ENCODE measurements at regions not wholly inside any gene's neighbourhood (a gene's known extent, or its start where the extent isn't known, plus 50 kb on each side); places are given as distances from the start of the nearest gene placed in this dataset.

- no peak for DNase-seq (ENCODE audit: low read depth)
- H3K4me3 ChIP-seq (ENCODE audit: low read depth, low read length): no peak overlapping the region
- no peak for TF ChIP-seq CTCF (IDR thresholded peaks at IDR 0.05; ENCODE audit: insufficient read depth, low read length)
Observed at GRCh38 chr12:124433879-124434278, 133.5 kb downstream of the NCOR2 start.

GRCh38 chr12:124433147-124433874 lies 134.1 kb downstream of the NCOR2 start:
- H3K4me3 ChIP-seq (ENCODE audit: low read depth, low read length): no peak overlapping the region
- no peak for DNase-seq (ENCODE audit: low read depth)
- TF ChIP-seq CTCF (IDR thresholded peaks at IDR 0.05; ENCODE audit: insufficient read depth, low read length): no peak

- no peak overlapping the region for H3K4me3 ChIP-seq (ENCODE audit: low read depth, low read length)
- DNase-seq (ENCODE audit: low read depth): no peak
- TF ChIP-seq CTCF (IDR thresholded peaks at IDR 0.05; ENCODE audit: insufficient read depth, low read length): no peak
Observed at GRCh38 chr12:124432376-124432775, 135.0 kb downstream of the NCOR2 start.

GRCh38 chr12:124431971-124432370 lies 135.4 kb downstream of the NCOR2 start:
- no peak overlapping the region for H3K4me3 ChIP-seq (ENCODE audit: low read depth, low read length)

GRCh38 chr12:124430491-124430890 lies 135.6 kb downstream of the RFLNA start:
- no peak for DNase-seq (ENCODE audit: low read depth)
- no peak for TF ChIP-seq CTCF (IDR thresholded peaks at IDR 0.05; ENCODE audit: insufficient read depth, low read length)
- H3K4me3 ChIP-seq (ENCODE audit: low read depth, low read length): no peak overlapping the region

More at GRCh38 chr12:124431971-124432370, 135.4 kb downstream of the NCOR2 start:
- no peak for DNase-seq (ENCODE audit: low read depth)
- no peak for TF ChIP-seq CTCF (IDR thresholded peaks at IDR 0.05; ENCODE audit: insufficient read depth, low read length)

GRCh38 chr12:124429535-124429934 lies 134.6 kb downstream of the RFLNA start:
- TF ChIP-seq CTCF (IDR thresholded peaks at IDR 0.05; ENCODE audit: insufficient read depth, low read length): no peak
- no peak overlapping the region for H3K4me3 ChIP-seq (ENCODE audit: low read depth, low read length)
- no peak for DNase-seq (ENCODE audit: low read depth)
